ENCODE measurements at regions not wholly inside any gene's neighbourhood (a gene's known extent, or its start where the extent isn't known, plus 50 kb on each side); places are given as distances from the start of the nearest gene placed in this dataset.

DNA sequence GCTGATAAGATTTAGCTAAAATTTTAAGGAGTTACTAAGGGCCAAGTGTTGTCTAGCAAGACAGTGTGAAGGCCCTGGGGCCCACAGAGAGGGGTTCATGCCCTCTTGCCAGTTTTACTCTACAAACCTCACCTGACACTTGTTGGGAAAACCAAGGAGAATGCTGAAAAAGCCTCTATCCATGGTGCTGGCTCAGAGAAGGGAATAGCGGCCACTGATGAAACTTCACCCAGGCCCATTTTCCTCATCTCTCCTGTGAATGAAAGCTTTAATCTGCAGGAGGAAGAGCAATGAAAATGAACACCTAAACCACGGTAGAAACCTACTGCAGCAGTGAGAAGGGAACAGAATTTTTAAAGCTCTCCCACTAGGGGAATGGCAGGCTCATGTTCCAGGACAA, 317.3 kb upstream of the CNR1 start:
- TF ChIP-seq, protein P1, sequence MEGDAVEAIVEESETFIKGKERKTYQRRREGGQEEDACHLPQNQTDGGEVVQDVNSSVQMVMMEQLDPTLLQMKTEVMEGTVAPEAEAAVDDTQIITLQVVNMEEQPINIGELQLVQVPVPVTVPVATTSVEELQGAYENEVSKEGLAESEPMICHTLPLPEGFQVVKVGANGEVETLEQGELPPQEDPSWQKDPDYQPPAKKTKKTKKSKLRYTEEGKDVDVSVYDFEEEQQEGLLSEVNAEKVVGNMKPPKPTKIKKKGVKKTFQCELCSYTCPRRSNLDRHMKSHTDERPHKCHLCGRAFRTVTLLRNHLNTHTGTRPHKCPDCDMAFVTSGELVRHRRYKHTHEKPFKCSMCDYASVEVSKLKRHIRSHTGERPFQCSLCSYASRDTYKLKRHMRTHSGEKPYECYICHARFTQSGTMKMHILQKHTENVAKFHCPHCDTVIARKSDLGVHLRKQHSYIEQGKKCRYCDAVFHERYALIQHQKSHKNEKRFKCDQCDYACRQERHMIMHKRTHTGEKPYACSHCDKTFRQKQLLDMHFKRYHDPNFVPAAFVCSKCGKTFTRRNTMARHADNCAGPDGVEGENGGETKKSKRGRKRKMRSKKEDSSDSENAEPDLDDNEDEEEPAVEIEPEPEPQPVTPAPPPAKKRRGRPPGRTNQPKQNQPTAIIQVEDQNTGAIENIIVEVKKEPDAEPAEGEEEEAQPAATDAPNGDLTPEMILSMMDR (IDR thresholded peaks at IDR 0.05): no peak
- TF ChIP-seq POLR2A (IDR thresholded peaks at IDR 0.05) (no peak), EP300 (IDR thresholded peaks at IDR 0.05) (no peak)

All from ovary (tissue), 3 donors.